ENCODE measurements at regions not wholly inside any gene's neighbourhood (a gene's known extent, or its start where the extent isn't known, plus 50 kb on each side); places are given as distances from the start of the nearest gene placed in this dataset.

DNA sequence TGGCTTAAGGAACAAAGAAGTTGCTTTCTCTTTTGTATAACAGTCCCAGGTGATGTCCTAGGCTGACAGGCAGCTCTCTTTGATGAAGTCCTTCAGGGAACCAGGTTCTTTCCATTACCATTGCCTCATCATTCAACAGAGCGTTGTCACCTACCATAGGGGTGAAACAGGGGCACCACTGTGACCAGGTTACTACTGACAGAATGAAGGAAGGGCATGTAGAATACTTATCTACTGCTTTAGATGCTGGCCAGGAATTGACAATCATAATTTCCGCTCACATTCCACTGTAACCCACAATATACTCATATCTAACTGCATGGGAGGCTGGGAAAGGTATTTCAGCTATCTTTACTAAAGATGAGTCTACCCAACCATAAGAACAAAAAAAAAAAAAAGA lies 148.0 kb upstream of the FNDC3A start:
- TF ChIP-seq, protein P1, sequence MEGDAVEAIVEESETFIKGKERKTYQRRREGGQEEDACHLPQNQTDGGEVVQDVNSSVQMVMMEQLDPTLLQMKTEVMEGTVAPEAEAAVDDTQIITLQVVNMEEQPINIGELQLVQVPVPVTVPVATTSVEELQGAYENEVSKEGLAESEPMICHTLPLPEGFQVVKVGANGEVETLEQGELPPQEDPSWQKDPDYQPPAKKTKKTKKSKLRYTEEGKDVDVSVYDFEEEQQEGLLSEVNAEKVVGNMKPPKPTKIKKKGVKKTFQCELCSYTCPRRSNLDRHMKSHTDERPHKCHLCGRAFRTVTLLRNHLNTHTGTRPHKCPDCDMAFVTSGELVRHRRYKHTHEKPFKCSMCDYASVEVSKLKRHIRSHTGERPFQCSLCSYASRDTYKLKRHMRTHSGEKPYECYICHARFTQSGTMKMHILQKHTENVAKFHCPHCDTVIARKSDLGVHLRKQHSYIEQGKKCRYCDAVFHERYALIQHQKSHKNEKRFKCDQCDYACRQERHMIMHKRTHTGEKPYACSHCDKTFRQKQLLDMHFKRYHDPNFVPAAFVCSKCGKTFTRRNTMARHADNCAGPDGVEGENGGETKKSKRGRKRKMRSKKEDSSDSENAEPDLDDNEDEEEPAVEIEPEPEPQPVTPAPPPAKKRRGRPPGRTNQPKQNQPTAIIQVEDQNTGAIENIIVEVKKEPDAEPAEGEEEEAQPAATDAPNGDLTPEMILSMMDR (IDR thresholded peaks at IDR 0.05): no peak
- TF ChIP-seq POLR2A (IDR thresholded peaks at IDR 0.05): no peak
